ENCODE measurements at regions not wholly inside any gene's neighbourhood (a gene's known extent, or its start where the extent isn't known, plus 50 kb on each side); places are given as distances from the start of the nearest gene placed in this dataset.
"Not testable (repeated sequence)": the region's sequence is repeated elsewhere in the genome, so short reads cannot be mapped to it uniquely, and the experiment has no call there.

DNA sequence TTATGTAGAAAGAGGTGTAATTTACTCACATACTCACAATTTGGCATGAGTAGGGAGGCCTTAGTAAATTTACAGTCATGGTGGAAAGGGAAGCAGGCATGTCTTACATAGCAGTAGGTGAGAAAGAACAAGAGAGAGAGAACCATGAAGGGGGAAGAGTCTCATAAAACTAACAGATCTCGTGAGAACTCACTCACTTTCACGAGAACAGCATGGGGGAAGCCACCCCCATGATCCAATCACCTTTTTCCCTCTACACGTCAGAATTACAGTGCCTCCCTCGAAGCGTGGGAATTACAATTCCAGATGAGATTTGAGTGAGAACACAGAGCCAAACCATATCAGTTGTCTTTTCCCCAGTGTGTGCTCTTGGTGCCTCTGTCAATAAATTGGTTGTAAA, 855.3 kb downstream of the TBL1XR1 start:
- Histone ChIP-seq H3K27ac (no peak overlapping the region), H3K27me3 (no peaks in the 10 kb centered on the region), H3K36me3 (replicated peaks in 1 of 2) (no peaks in the 10 kb centered on the region), H3K4me1 (replicated peaks in 1 of 2) (no peaks in the 10 kb centered on the region), H3K9me3 (replicated peaks in 1 of 3) (no peaks in the 10 kb centered on the region), H3K4me3 (no peak overlapping the region)
- no peak for DNase-seq
- 82 to 86% (median 84%) methylated on average over 5 of the region's 5 CpGs for WGBS, 4 donors
- TF ChIP-seq, protein P1, sequence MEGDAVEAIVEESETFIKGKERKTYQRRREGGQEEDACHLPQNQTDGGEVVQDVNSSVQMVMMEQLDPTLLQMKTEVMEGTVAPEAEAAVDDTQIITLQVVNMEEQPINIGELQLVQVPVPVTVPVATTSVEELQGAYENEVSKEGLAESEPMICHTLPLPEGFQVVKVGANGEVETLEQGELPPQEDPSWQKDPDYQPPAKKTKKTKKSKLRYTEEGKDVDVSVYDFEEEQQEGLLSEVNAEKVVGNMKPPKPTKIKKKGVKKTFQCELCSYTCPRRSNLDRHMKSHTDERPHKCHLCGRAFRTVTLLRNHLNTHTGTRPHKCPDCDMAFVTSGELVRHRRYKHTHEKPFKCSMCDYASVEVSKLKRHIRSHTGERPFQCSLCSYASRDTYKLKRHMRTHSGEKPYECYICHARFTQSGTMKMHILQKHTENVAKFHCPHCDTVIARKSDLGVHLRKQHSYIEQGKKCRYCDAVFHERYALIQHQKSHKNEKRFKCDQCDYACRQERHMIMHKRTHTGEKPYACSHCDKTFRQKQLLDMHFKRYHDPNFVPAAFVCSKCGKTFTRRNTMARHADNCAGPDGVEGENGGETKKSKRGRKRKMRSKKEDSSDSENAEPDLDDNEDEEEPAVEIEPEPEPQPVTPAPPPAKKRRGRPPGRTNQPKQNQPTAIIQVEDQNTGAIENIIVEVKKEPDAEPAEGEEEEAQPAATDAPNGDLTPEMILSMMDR (IDR thresholded peaks at IDR 0.05) = no peak
- TF ChIP-seq POLR2A (IDR thresholded peaks at IDR 0.05) = no peak
- intact Hi-C loops (cut with DNase I) = no loop called here

DNA sequence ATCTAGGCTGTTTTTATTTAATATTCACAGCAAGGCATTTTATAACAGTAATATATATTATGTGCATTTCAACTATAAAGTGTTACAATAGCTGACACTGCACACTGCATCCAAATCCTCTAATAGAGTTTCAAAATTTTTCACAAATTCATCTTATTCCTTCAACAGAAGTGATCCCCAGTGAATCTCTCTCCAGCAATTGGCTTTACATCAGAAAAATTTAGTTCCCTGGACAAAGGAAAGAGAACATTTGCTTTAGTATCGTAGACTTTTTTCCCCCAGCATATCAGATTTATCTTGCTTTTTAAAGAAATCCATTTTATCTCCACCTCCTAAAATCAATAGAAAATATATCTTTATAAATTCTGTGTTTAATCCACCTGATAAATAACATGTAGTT, 868.6 kb downstream of the TBL1XR1 start:
- TF ChIP-seq, protein P1 (IDR thresholded peaks at IDR 0.05) = no peak
- no peak for TF ChIP-seq POLR2A (IDR thresholded peaks at IDR 0.05)
- no peak for DNase-seq
- no peak overlapping the region for H3K27ac ChIP-seq
- no peak overlapping the region for H3K4me3 ChIP-seq
- intact Hi-C loops (cut with DNase I) = no loop called here
- H3K9me3 ChIP-seq (replicated peaks in 1 of 3) = no peaks in the 10 kb centered on the region
- no peaks in the 10 kb centered on the region for H3K27me3 ChIP-seq
- no peaks in the 10 kb centered on the region for H3K36me3 ChIP-seq (replicated peaks in 1 of 2)
- 86 to 91% (median 89%) methylated on average over 1 of the region's 1 CpG for WGBS, 4 donors
- no peaks in the 10 kb centered on the region for H3K4me1 ChIP-seq (replicated peaks in 1 of 2)

DNA sequence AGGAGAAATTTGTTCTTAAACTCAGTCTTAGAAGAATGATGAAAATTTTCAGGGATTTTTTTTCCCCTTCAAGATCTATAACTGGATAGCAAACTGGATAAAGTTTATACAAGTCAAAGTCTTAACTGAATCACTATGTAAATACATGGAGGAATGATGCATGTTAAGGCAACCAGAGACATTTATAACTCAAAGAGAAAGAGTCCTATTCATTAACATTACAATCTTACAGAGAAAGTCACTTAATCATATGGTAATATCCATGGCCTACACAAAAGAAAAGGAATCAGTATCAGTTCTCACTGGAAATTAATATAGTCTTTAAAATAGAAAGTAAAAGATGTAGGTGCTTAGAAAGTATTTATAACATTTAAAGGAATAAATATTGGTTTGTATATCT, 869.1 kb downstream of the TBL1XR1 start:
- intact Hi-C loops (cut with DNase I) = no loop called here
- H3K4me1 ChIP-seq (replicated peaks in 1 of 2) = no peaks in the 10 kb centered on the region
- TF ChIP-seq, protein P1 (IDR thresholded peaks at IDR 0.05) = no peak
- TF ChIP-seq POLR2A (IDR thresholded peaks at IDR 0.05) = no peak
- H3K27ac ChIP-seq = no peak overlapping the region
- H3K4me3 ChIP-seq = no peak overlapping the region
- no peaks in the 10 kb centered on the region for H3K27me3 ChIP-seq
- no peak for DNase-seq
- H3K36me3 ChIP-seq (replicated peaks in 1 of 2) = no peaks in the 10 kb centered on the region
- no peaks in the 10 kb centered on the region for H3K9me3 ChIP-seq (replicated peaks in 1 of 3)

DNA sequence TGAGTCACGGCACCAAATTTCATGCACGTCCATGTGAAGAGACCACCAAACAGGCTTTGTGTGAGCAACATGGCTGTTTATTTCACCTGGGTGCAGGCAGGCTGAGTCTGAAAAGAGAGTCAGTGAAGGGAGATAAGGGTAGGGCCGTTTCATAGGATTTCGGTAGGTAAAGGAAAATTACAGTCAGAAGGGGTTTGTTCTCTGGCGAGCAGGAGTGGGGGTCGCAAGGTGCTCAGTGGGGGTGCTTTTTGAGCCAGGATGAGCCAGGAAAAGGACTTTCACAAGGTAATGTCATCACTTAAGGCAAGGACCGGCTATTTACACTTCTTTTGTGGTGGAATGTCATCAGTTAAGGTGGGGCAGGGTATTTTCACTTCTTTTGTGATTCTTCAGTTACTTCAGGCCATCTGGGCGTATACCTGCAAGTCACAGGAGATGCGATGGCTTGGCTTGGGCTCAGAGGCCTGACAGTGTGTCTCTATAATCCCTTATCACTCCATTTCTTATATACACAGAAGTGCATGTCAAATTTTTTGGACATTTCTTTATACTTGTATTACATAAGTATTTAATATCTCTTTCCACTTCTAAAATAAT, 870.3 kb downstream of the TBL1XR1 start:
- H3K4me3 ChIP-seq; intact Hi-C loops (cut with DNase I); H3K27me3 ChIP-seq; H3K9me3 ChIP-seq (replicated peaks in 1 of 3); H3K27ac ChIP-seq; DNase-seq; H3K36me3 ChIP-seq (replicated peaks in 1 of 2); H3K4me1 ChIP-seq (replicated peaks in 1 of 2): not testable (repeated sequence)
- WGBS, 4 donors = 64 to 76% (median 65%) methylated on average over 9 of the region's 9 CpGs

DNA sequence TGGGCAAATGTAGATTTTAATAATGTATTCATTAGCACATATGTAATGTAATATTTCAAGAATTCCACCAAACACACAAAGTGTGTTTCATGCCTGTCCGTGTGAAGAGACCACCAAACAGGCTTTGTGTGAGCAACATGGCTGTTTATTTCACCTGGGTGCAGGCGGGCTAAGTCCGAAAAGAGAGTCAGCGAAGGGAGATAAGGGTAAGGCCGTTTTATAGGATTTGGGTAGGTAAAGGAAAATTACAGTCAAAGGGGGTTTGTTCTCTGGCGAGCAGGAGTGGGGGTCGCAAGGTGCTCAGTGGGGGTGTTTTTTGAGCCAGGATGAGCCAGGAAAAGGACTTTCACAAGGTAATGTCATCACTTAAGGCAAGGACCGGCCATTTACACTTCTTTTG, 875.8 kb downstream of the TBL1XR1 start:
- H3K36me3 ChIP-seq (replicated peaks in 1 of 2); H3K9me3 ChIP-seq (replicated peaks in 1 of 3); H3K4me3 ChIP-seq; H3K4me1 ChIP-seq (replicated peaks in 1 of 2); H3K27ac ChIP-seq; intact Hi-C loops (cut with DNase I); DNase-seq; H3K27me3 ChIP-seq: not testable (repeated sequence)
- 66 to 89% (median 81%) methylated on average over 6 to 8 of the region's 8 CpGs for WGBS, 4 donors
